PC-9 (cell line): ENCODE measurements at regions not wholly inside any gene's neighbourhood (a gene's known extent, or its start where the extent isn't known, plus 50 kb on each side); places are given as distances from the start of the nearest gene placed in this dataset.

Experiments used
- CTCF ChIP-seq: fragments of 200-600 bp; sonication (generic); conservative IDR thresholded peaks from 2 replicates; pipeline ENCODE4 v1.6.1; 2017; ENCODE audit warnings: mixed run types, antibody characterized with exemption, mild to moderate bottlenecking, moderate library complexity
- EZH2 ChIP-seq: fragments of 200-600 bp; sonication (generic); IDR thresholded peaks from 2 replicates; pipeline ENCODE4 v1.8.0; 2017; ENCODE audit warnings: antibody characterized with exemption, low read depth

- TF ChIP-seq CTCF (no peak), EZH2 (no peak)
These were observed 302.7 kb downstream of the MAP2K6 start for GRCh38 chr17:69717214-69717613.
